SK-N-MC (cell line): ENCODE measurements at regions not wholly inside any gene's neighbourhood (a gene's known extent, or its start where the extent isn't known, plus 50 kb on each side); places are given as distances from the start of the nearest gene placed in this dataset.

Experiments
- EZH2 ChIP-seq: fragments of 200-600 bp; sonication (generic); IDR thresholded peaks from one replicate; pipeline ENCODE4 v1.6.1; 2017; ENCODE audit warnings: antibody characterized with exemption
- POLR2AphosphoS5 ChIP-seq: IDR thresholded peaks from 2 replicates; pipeline ENCODE4 v1.6.1; 2012; ENCODE audit warnings: mild to moderate bottlenecking, low read depth, low read length, borderline replicate concordance

DNA sequence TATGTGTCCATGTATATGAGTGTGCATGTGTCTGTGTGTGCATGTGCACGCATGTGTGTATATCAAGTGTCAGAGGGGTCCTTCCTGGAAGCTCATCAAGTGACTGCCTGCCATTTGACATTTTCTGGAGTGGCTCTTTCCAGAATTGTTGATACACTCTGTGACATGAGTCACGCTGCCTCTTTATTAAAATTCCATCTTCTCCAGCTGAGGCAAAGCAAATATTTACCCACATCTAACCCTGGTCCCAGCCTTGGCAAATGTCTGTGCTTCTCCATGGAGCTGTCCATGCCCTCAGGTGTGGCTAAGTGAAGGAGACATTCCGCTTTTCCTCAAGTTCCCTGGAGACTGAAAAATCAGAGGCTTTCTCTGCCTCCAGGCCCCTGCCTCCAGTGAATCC lies 88.2 kb upstream of the MBNL2 start:
- TF ChIP-seq POLR2AphosphoS5 (no peak), EZH2 (no peak)
